ENCODE measurements at regions not wholly inside any gene's neighbourhood (a gene's known extent, or its start where the extent isn't known, plus 50 kb on each side); places are given as distances from the start of the nearest gene placed in this dataset.
A peak's percentile ranks its signal among the peaks of the same experiment; 100 is the strongest.
"Not testable (repeated sequence)": the region's sequence is repeated elsewhere in the genome, so short reads cannot be mapped to it uniquely, and the experiment has no call there.

DNA sequence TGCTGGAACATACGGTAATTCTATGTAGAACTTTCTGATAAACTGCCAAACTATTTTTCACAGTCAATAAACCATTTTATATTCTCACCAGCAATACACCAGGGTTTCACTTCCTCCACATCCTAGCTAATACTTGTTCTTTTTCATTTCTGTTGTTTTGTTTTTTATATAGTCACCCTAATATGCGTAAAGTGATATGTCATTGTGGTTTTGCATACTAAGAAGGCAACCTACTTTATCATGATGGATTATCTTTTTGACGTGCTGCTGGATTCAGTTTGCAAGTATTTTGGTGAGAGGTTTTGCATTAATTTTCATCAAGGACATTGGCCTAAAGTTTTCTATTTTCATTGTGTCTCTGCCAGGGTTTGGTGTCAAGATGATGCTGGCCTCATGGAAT lies 1384.1 kb downstream of the UQCRFS1 start:
- DNase-seq (ENCODE audit: low spot score), result no peak

DNA sequence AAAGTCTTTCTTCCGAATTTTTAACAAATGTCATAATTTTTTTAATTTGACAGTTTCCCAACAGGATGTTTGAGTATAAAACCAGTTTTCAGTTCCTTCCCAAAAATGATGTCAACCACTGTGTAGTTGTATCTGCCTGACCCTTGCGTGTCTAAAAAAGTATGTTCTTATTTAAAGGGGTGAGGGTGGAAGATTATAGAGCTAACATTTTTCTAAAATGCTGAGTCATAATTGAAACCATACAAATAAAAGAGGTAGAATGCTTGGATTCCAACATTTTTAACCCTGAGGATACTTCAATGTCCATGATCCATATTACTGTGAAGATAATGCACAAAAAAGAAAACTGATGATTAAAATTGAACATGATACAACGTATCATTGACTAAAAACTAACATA lies 1388.8 kb downstream of the UQCRFS1 start:
- DNase-seq (ENCODE audit: low spot score), result no peak

DNA sequence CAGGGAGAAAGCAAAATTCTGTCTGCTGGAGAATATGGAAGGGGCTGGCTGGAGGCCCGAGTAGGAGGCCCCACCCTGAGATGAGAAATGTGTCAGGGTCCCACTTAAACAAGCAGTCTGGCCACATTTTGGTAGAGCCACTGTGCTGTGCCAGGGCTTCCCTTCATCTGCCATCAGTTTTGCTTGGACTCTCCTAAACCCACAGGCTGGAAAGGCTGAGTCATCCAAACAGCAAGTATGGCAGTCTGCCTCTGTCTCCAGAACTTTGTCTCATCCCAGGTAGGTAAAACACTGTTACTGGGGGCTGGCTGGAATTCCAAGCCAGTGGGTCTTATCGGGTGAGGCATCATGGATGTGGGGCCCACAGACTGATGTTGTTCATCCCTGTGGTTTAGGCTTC lies 1390.6 kb downstream of the UQCRFS1 start:
- no peak for DNase-seq (ENCODE audit: low spot score)

DNA sequence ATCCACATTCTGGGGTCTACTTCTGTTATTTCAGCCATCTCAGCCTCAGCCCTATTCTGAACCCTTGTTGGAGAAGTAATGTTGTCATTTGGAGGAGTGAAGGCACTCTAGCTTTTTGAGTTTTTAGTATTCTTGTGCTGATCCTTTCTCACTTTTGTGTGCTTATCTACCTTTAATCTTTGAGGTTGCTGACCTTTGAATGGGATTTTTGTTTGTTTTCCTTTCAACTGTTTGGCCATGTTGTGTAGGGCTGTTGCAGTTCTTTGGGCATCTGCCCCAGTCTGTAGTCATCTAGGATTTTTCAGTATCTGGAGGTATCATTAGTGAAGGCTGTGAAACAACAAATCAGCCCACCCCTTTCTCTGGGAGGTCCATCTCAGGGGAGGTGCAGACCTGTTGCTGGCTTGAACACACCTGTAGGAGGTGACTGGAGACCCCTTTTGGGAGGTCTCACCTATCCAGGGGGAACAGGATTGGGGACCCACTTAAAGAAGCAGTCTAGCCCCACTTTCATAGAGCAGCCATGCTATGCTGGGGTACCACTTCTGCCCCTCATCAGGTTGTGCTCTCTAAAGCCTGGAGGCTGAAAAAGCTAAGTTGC lies 1391.4 kb downstream of the UQCRFS1 start:
- DNase-seq (ENCODE audit: low spot score), result no peak

DNA sequence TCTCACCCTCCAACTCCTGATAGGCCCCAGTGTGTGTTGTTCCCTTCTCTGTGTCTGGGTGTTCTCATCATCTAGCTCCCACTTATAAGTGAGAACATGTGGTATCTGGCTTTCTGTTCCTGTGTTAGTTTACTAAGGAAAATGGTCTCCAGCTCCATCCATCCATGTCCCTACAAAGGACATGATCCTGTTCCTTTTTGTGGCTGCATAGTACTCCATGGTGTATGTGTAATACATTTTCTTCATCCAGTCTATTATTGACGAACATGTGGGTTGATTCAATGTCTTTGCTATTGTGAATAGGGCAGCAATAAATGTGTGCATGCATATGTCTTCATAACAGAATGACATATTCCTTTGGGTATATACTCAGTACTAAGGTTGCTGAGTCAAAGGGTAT lies 1397.0 kb downstream of the UQCRFS1 start:
- DNase-seq (ENCODE audit: low spot score), result no peak

DNA sequence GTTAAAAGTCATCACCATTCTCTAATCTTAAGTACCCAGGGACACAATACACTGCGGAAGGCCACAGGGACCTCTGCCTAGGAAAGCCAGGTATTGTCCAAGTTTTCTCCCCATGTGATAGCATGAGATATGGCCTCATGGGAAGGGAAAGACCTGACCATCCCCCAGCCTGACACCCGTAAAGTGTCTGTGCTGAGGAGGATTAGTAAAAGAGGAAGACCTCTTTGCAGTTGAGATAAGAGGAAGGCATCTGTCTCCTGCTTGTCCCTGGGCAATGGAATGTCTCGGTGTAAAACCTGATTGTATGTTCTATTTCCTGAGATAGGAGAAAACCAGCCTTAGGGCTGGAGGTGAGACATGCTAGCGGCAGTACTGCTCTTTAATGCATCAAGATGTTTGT lies 1398.1 kb downstream of the UQCRFS1 start:
- DNase-seq (ENCODE audit: low spot score), result not testable (repeated sequence)

DNA sequence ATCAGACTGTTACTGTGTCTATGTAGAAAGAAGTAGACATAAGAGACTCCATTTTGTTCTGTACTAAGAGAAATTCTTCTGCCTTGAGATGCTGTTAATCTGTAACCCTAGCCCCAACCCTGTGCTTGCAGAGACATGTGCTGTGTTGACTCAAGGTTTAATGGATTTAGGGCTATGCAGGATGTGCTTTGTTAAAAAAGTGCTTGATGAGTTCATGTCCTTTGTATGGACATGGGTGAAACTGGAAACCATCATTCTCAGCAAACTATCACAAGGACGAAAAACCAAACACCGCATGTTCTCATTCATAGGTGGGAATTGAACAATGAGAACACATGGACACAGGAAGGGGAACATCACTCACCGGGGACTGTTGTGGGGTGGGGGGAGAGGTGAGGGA lies 1398.7 kb downstream of the UQCRFS1 start:
- not testable (repeated sequence) for DNase-seq (ENCODE audit: low spot score)

DNA sequence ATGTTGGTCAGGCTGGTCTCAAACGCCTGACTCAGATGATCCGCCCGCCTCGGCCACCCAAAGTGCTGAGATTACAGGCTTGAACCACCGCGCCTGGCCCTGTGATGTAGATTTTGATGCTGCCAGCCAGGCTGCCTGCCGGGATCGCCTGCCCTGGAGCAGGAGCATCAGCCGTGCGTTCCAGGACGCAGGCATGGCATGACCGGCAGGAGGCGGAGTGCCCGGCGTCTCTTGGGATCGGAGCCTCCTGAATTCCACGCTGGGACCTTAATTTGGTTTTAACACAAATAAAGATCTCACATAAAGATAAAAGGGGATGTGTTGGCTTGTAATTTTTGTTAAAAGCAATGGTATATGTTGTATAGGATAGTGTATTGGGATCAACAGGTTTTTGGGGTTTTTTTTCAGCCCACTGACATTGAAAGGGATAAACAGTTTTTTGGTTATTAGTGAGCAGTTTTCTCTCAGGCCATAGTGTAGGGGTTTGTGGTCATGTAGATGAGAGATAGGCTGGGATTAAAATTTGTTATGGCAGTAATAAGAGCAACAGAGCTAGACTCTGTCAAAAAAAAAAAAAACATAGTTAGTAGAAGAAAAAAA lies 1406.4 kb downstream of the UQCRFS1 start:
- no peak for DNase-seq (ENCODE audit: low spot score)

DNA sequence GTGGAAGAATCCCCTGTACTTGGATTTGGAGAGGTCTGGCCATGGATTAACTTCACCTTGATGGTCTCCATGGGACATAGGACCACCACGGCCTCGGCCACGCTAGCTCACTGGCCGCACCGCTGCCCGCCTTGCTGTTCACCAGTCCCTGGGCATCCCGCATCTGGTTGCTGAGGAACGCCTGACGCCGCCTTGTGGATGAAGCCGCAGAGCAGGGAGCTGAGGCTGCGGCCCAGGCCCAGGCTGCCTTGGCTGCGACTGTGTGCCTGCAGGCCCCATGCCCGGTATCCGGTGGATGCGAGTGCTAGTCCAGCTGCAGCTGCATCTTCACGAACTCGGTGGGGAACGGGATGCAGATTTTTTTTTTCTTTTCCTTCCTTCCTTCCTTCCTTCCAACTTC lies 1407.1 kb downstream of the UQCRFS1 start:
- no peak for DNase-seq (ENCODE audit: low spot score)

DNA sequence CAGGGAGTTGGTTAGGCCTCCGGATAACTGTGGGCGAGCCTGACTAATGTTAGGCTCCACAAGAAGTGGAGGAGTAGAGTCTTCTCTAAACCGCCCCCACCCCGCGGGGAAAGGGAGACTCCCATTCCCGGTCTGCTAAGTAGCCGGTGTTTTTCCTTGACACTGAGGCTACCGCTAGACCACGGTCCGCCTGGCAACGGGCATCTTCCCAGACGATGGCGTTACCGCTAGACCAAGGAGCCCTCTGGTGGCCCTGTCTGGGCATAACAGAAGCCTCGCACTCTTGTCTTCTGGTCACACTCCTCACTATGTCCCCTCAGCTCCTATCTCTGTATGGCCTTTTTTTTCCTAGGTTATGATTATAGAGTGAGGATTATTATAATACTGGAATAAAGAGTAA lies 1410.7 kb downstream of the UQCRFS1 start:
- not testable (repeated sequence) for DNase-seq (ENCODE audit: low spot score)

DNA sequence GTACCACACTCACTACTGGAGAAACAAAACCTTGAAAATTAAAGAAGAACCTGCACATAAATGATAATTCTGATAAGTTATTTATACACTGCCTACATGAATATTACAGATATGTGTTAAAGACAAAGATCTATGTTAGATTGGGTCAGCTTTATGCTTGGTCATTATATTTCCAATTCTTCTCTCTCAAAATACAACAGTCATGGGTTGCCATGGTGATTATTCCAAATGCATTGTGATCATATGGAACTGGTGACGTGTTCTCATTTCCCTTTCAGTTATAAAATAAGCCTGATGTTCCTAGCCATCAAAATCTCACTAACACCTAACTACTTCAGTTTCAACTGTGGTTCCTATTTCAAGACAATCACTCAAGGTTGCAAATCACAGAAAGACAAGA lies 1416.4 kb downstream of the UQCRFS1 start:
- no peak for DNase-seq (ENCODE audit: low spot score)

DNA sequence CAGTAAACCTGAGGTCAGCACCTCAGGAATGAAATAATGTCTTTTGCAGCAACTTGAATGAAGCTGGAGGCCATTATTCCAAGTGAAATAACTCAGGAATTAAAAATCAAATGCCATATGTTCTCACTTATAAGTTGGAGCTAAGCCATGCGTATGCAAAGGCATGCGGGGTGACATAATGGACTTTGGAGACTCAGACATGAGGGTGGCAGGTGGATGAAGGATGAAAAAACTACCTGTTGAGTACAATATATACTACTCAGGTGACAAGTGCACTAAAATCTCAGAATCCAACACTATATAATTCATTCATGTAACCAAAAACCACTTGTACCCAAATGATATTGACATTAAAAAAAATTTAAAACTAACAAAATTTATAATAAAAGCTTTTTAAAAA lies 1416.9 kb downstream of the UQCRFS1 start:
- DNase-seq (ENCODE audit: low spot score), result no peak

DNA sequence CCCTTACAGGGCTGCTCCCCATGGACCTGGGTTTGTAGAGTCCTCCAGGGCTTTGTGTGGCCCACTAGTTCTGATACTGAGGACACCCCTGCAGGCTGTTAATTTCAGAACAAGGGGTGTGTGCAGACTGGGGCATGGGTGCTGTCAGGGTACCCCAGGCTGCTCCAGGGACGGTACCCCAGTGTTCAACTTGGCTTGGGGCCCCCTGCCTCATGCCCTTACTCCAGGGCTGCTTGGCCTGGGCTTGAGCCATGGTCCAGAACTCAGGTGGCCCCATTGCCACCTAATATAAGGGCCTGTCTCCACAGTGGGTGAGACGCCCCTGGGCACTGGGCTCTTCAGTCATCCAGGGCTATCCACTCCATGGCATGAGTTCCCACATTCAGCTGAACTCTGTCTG lies 1417.6 kb downstream of the UQCRFS1 start:
- DNase-seq (ENCODE audit: low spot score), result no peak

DNA sequence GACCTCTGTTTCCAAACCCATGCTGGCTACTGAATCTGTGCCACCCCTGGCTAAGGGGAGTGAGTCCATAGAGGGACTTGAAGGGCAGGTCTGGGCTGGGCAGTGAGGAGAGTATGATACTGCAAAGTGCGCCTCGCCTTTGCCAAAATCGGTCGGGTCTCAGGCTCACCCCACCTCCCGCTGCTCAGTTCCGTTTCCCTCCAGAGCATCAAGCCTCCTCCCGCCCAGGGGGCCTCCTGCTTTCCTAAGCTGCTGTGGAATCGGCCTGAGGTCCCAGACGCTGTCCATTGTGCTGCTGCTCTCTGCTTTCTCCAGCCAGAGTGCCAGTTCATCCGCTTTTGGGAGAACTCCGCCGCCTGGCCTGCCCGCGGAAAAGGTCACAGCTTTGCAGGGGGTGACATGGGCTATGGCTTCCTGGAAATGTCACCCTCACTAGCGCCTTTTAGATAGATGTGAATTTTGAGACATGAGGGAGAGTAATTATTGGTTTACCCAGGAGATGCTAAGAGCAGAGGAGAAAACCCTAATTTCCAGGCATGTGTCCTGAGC lies 1418.4 kb downstream of the UQCRFS1 start:
- no peak for DNase-seq (ENCODE audit: low spot score)

DNA sequence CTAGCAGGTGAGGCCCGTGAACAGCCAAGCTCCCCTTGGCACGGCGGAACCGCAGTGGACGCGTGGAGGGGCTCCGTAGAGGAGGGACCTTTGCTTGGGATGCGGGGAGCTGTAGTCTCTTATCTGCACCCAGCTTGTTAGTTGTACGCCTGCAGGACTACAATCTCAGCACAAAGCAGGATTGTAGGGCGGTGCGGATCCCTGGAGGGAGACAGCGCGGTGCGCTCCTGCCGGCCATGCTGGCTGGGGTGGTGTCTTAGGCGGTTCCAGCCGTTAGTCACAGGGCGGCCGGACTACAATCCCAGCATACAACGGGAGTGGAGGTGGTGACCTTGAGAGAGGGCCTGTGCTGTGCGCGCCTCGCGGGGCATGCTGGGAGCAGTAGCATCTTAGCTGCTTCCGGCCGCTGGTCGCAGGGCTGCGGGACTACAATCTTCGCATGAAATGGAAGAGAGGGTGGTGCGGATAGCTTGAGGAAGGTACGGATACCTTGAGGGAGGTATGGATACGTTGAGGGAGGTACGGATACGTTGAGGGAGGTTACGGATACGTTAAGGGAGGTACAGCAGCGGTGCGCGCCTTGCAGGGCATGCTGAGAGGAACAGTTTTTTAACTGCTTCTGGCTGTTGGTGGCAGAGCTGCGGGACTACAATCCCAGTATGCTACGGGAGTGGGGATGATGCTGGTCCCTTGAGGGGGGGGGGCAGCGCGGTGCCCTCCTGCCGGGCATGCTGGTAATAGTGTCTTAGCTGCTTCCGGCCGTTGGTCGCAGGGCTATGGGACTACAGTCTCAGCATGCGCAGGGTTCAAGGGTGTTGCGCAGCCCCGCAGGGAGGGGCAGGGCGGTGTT lies 1419.1 kb downstream of the UQCRFS1 start:
- DNase-seq (ENCODE audit: low spot score), result peak; percentile 84

DNA sequence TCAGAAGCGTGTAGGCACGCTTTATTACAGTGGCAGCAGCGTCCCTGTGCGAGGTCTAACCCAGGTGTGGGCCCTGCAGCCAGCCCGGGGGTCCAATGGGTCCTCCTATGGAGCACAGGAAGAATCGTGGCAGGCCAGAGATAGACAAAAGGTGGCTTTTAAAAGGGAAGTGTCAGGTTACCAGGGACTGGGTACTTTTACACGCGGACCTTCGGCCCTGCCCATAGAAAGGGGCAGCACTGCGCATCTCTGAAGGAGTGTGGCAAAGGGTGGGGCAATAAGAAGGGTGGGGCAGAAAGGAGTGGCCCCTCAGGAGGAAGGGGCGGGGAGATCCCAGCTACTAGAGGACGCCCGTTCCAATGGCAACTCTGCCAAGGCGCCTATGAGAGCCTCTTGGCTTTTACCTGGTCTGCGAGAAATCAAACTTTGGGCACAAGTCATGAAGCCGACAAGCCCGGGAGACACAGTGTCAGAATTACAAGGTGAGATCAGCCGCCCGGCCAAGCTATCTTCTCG lies 1419.8 kb downstream of the UQCRFS1 start:
- peak; percentile 46 for DNase-seq (ENCODE audit: low spot score)

DNA sequence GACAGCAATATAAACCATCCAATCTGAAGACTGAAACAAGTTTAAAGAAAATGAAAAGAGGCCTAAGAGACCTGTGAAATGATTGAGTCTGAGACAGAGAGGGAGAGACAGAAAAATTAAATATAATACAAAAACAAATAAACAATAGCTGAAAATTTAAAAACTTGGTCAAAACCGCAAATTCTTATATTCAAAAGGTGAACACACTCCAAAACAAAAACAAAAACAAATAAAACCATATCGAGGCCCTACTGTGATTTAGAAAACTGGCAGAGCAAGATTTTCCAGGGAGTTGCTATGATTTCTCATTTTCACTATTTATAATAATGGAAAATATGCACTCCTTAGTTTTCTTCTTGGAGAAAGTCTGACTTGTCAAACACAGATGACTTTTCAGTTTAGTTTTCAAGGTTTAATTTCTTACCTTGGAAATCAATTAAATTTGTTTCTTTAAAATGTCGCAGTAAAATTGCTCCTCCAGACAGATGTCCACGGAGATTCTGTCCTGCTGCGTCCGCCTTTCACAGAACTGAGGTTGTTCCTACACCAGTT lies 1420.3 kb downstream of the UQCRFS1 start:
- DNase-seq (ENCODE audit: low spot score), result no peak

DNA sequence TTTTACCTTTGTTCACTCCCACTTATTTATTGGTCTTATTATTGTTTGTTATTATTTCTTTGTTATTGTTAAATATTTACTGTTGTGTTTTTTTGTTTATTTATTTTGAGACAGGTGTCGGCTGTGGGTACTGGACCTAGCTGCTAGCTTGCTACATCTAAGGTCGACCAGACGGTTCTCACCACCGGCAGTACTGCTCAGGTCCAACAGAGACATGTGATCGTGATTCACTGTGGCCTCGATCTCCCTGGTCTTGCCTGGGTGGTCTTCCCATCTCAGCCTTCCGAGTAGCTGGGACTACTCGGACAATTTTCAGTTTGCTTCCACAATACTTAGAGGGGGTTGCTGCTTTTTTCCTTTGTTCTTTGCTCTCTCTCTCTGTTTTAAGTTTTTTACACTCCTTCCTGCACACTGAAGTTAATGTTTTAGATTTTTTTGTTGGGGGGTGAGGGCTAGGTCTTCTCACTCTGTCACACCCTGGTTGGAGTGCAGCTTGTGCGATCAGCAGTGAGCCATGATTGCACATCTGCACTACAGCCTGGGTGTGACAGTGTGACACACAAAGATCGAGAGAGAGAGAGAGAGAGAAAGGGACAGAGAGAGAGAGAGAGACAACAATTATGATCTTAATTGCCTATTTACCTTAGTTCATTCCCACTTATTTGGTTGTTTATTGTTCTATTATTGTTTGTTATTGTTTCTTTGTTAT lies 1432.4 kb downstream of the UQCRFS1 start:
- DNase-seq (ENCODE audit: low spot score), result no peak

DNA sequence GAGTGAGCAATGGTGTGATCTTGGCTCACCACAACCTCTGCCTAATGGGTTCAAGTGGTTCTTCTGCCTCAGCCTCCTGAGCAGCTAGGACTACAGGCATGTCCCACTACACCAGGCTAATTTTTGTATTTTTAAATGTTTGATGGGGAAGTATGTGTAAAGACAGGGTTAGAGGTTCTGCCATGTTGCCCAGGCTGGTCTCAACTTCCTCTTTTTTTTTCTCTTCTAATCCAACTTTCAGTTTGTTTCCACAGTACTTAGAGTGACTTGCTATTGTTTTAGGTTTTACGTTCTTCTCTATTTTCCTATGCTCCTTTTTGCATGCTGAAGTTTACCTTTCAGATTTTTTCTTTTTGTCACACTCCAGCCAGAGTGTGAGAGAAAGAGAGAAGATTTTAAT lies 1433.0 kb downstream of the UQCRFS1 start:
- DNase-seq (ENCODE audit: low spot score), result no peak

DNA sequence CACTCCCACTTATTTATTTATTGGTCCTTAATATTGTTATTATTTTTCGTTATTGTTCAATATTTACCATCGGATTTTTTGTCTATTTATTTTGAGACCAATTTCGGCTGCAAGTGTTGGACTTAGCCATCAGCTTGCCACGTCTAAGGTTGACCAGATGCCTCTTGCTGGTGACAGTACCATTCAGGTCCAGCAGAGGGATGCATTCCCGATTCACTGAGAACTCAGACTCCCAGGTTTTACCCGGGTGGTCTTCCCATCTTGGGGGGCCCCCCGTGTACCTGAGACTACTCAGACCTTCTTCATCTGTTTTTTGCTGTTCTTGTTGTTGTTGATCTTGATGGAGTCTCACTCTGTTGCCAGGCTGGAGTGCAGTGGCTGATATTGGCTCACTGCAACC lies 1435.2 kb downstream of the UQCRFS1 start:
- no peak for DNase-seq (ENCODE audit: low spot score)

DNA sequence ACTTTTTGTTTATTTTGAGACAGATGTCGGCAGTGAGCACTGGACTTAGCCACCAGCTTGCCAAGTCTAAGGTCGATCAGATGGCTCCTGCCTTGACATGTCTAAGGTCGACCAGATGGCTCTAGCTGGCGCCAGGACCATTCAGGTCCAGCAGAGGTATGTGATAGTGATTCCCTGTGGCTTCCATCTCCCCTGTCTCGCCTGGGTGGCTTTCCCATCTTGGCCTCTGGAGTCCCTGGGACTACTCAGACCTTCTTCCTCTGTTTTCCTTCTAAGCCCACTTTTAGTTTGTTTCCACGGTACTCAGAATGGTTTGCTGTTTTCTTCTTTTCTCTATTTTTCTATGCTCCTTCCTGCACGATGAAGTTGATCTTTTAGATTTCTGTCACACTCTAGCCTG lies 1435.7 kb downstream of the UQCRFS1 start:
- DNase-seq (ENCODE audit: low spot score), result no peak

DNA sequence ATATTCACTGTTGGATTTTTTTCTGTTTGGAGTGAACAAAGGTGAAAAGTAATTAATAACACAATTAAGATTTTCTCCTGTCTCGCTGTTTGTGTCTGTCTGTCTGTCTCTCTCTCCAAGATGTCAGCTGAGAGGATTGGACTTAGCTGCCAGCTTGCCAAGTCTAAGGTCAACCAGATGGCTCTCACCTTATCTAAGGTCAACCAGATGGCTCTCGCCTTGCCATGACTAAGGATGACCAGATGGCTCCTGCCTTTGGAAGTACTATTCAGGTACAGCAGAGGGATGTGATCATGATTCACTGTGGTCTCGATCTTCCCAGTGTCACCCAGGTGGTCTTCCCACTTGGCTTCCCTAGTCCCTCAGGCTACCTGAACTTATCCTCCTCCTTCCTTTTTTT lies 1436.4 kb downstream of the UQCRFS1 start:
- no peak for DNase-seq (ENCODE audit: low spot score)
